Heart left ventricle (tissue), 13 donors: ENCODE measurements at regions not wholly inside any gene's neighbourhood (a gene's known extent, or its start where the extent isn't known, plus 50 kb on each side); places are given as distances from the start of the nearest gene placed in this dataset.

Source experiments
- POLR2A ChIP-seq, 2 donors: fragments of 450-650 bp; IDR thresholded peaks; one replicate each; pipeline ENCODE4 v1.6.1; 2017; ENCODE audit warnings: antibody characterized with exemption in 2 of 2, mild to moderate bottlenecking in 2 of 2, moderate library complexity in 2 of 2
- TF ChIP-seq, protein P1 (sequence below), 12 donors: fragments of 200-600 bp; sonication (generic) in 4 of 12; IDR thresholded peaks; one replicate each; pipeline versions ENCODE4 v1.5.0 to v1.8.0; 2018 to 2022; ENCODE audit warnings: antibody characterized with exemption in 12 of 12, mild to moderate bottlenecking in 5 of 12
- donor health status: ischemic (EF 13 %, LVEDD 7.1; RV severe dilation, severe dysfunction).
- donor health status: DM: no; HTN: yes; CAD: no.
- donor health status: DM: no; HTN: no; CAD: no.
- donor health status: ischemic (EF 25% LVEDD 6.9; RV normal size, moderate dysfunction).
- donor health status: ischemic (EF 25% LVEDD 5.7; RV mildly dilated, moderate dysfunction).
- donor health status: ischemic (EF 35%, LVEDD 5.7; RV mildly dilated, moderate dysfunction).
- donor health status: nonischemic (EF 11% LVEDD 7.7; RV severe dilation, severe dysfunction).
- donor health status: DM: yes; HTN: yes; CAD: no.
- donor health status: PGD.
- donor health status: ischemic (EF 29% LVEDD 5.4; RV normal size, mild dysfunction).
- donor health status: nonischemic (EF 23%, LVEDD 6.1; RV moderate dilation, normal function).

DNA sequence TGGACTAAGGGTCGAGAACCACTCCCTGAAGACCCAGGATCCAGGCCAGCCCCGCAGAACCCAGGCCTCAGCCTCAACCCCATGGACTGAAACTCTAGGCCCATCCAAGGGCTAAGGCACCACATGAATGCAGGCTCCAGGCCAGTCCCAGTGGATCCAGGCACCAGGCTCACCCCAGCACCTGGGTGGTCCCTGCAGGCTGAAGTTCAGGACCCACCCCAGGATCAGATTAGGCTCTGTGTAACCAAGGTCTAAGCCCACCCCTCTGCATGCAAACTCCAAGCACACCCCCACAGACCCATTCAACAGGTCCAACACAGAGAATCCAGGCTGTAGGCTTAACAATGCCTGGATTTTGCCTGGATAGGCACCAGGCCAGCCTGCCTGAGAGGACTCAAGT is 1876.2 kb downstream of the PCDH9 start:
- TF ChIP-seq, protein P1, sequence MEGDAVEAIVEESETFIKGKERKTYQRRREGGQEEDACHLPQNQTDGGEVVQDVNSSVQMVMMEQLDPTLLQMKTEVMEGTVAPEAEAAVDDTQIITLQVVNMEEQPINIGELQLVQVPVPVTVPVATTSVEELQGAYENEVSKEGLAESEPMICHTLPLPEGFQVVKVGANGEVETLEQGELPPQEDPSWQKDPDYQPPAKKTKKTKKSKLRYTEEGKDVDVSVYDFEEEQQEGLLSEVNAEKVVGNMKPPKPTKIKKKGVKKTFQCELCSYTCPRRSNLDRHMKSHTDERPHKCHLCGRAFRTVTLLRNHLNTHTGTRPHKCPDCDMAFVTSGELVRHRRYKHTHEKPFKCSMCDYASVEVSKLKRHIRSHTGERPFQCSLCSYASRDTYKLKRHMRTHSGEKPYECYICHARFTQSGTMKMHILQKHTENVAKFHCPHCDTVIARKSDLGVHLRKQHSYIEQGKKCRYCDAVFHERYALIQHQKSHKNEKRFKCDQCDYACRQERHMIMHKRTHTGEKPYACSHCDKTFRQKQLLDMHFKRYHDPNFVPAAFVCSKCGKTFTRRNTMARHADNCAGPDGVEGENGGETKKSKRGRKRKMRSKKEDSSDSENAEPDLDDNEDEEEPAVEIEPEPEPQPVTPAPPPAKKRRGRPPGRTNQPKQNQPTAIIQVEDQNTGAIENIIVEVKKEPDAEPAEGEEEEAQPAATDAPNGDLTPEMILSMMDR (IDR thresholded peaks at IDR 0.05): no peak
- no peak for TF ChIP-seq POLR2A (IDR thresholded peaks at IDR 0.05)
